Panc1 (cell line): ENCODE measurements at regions not wholly inside any gene's neighbourhood (a gene's known extent, or its start where the extent isn't known, plus 50 kb on each side); places are given as distances from the start of the nearest gene placed in this dataset.

Experiments
- ATAC-seq: fragments of 200-7000 bp; cut with Tn5 transposase; 2 replicates; pipeline ENCODE4 v1.9.1; 2020; ENCODE audit warnings: mild to moderate bottlenecking, moderate library complexity
- BruUV-seq: library from RNA; stranded (reverse); fragments of 400-500 nt; replicated peaks from 2 replicates; lab custom pipeline; 2021; lab: Mats Ljungman, UMichigan
- CTCF ChIA-PET: fragments of 300-600 bp; sonication (Branson Sonifier 250); formaldehyde crosslinking; loops from one replicate; lab custom pipeline; 2022; ENCODE audit warnings: antibody characterized with exemption; lab: Charles Lee
- POLR2A ChIA-PET: fragments of 300-600 bp; sonication (Branson Sonifier 250); formaldehyde crosslinking; loops from one replicate; lab custom pipeline; 2022; ENCODE audit warnings: antibody characterized with exemption; lab: Charles Lee
- DNase-seq: peaks from one replicate; pipeline ENCODE4 v3.0.0-alpha.2; 2010; ENCODE audit warnings: low read depth, low spot score
- H3K27ac ChIP-seq: 2 replicates; pipeline ENCODE4 v1.5.1; 2011; ENCODE audit warnings: mild to moderate bottlenecking, low read length, inconsistent platforms
- H3K27me3 ChIP-seq: fragments of 200-500 bp; sonication (Bioruptor generic); 2 replicates; pipeline ENCODE4 v1.6.0; 2014; ENCODE audit warnings: low read length, inconsistent platforms; ENCODE audit not compliant: control insufficient read depth, insufficient read depth
- H3K36me3 ChIP-seq: fragments of 200-500 bp; sonication (Bioruptor generic); 2 replicates; pipeline ENCODE4 v1.5.1; 2014; ENCODE audit warnings: inconsistent platforms, mild to moderate bottlenecking, low read length, moderate library complexity; ENCODE audit not compliant: control insufficient read depth, insufficient read depth
- H3K4me1 ChIP-seq: 2 replicates; pipeline ENCODE4 v1.5.1; 2011; ENCODE audit warnings: inconsistent platforms, mild to moderate bottlenecking, low read length, moderate library complexity; ENCODE audit not compliant: control insufficient read depth, insufficient read depth
- H3K4me3 ChIP-seq, 2 experiments: 2 replicates each; pipeline ENCODE4 v1.5.1; 2011 to 2012; ENCODE audit warnings: low read depth in 2 of 2, low read length in 2 of 2, mild to moderate bottlenecking in 2 of 2, inconsistent platforms in 1 of 2, moderate library complexity in 1 of 2
- H3K9me3 ChIP-seq: fragments of 200-500 bp; sonication (Bioruptor generic); 2 replicates; pipeline ENCODE4 v1.5.1; 2014; ENCODE audit warnings: low read depth, mild to moderate bottlenecking, inconsistent platforms, low read length, moderate library complexity; ENCODE audit not compliant: control insufficient read depth, insufficient read depth
- CTCF ChIP-seq: fragments of 450-650 bp; IDR thresholded peaks from 2 replicates; pipeline ENCODE4 v1.5.1; 2017; ENCODE audit warnings: mild to moderate bottlenecking
- POLR2AphosphoS5 ChIP-seq: IDR thresholded peaks from 2 replicates; pipeline ENCODE4 v1.6.1; 2012; ENCODE audit warnings: mild to moderate bottlenecking, low read depth, low read length, moderate library complexity
- SIN3A ChIP-seq: IDR thresholded peaks from 2 replicates; pipeline ENCODE4 v1.6.1; 2012; ENCODE audit warnings: low read depth, mild to moderate bottlenecking, low read length, moderate library complexity, borderline replicate concordance; ENCODE audit not compliant: insufficient read depth
- TCF7L2 ChIP-seq: IDR thresholded peaks from 2 replicates; pipeline ENCODE4 v1.6.1; 2011; ENCODE audit warnings: mild to moderate bottlenecking, low read depth, low read length, inconsistent platforms
- in situ Hi-C: cut with HindIII; loops from 2 replicates; pipeline ENCODE4 v1.10.0; 2016; ENCODE audit warnings: low sequenced_read_pairs, low pct_unique_long_range_greater_than_20kb
- intact Hi-C: fragments of 100-400 bp; cut with micrococcal nuclease; formaldehyde crosslinking; loops from one replicate; pipeline ENCODE4 v1.10.0; 2022; ENCODE audit not compliant: unreplicated experiment

- Histone ChIP-seq H3K4me1 (no peaks in the 10 kb centered on the region), H3K9me3 (no peaks in the 10 kb centered on the region), H3K27me3 (no peaks in the 10 kb centered on the region), H3K4me3 (no peak overlapping the region), H3K27ac (no peak overlapping the region), H3K36me3 (no peaks in the 10 kb centered on the region)
- in situ Hi-C loops (no loop called here), intact Hi-C loops (no loop called here)
- POLR2A ChIA-PET: no interaction called here
- DNase-seq (no peak), ATAC-seq (no peak)
- TF ChIP-seq POLR2AphosphoS5 (no peak), TCF7L2 (no peak)
- no TSS peak for BruUV-seq
- CTCF ChIA-PET: no interaction called here
Measured at GRCh38 chr5:64069486-64069885, 96.2 kb upstream of the RNF180 start.

- POLR2A ChIA-PET: no interaction called here
Measured at GRCh38 chr5:64050296-64050695, 88.1 kb upstream of the HTR1A start.

DNA sequence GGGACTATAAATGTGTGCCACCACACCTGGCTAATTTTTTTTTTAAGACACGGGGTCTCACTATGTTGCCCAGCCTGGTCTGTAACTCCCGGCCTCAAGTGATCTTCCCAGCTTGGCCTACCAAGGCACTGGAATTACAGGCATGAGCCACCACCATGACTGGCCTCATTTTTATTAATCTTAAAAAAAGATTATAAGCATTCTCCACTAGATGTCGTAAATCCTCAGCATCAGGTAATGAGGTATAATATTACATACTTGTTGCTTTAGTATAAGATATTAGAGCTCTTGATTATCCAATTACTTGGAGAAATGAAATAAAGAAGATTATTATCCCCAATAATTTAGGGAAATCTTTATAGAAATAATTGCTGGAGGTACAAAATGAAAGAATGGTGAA is 78.2 kb upstream of the HTR1A start:
- in situ Hi-C loops: no loop called here
- BruUV-seq: no TSS peak

More at GRCh38 chr5:64050296-64050695, 88.1 kb upstream of the HTR1A start:
- no TSS peak for BruUV-seq
- intact Hi-C loops (no loop called here), in situ Hi-C loops (no loop called here)
- no peaks in the 10 kb centered on the region for H3K9me3 ChIP-seq
- H3K27me3 ChIP-seq: no peaks in the 10 kb centered on the region
- DNase-seq (no peak), ATAC-seq (no peak)
- CTCF ChIA-PET: no interaction called here
- no peak for TF ChIP-seq TCF7L2
- TF ChIP-seq CTCF: no peak
- H3K4me3 ChIP-seq: no peak overlapping the region
- H3K4me1 ChIP-seq: no peaks in the 10 kb centered on the region
- no peak overlapping the region for H3K27ac ChIP-seq
- no peaks in the 10 kb centered on the region for H3K36me3 ChIP-seq

More for the DNA sequence above, 78.2 kb upstream of the HTR1A start:
- H3K27ac ChIP-seq: no peak overlapping the region
- no peaks in the 10 kb centered on the region; the same call in 1 of the 2 replicates for H3K9me3 ChIP-seq
- ChIA-PET POLR2A (no interaction called here), CTCF (no interaction called here)
- TF ChIP-seq POLR2AphosphoS5: no peak
- no peak for TF ChIP-seq SIN3A
- peak; percentile 17; the same call in 1 of the 2 replicates for TF ChIP-seq CTCF
- no peaks in the 10 kb centered on the region for H3K27me3 ChIP-seq
- H3K4me3 ChIP-seq: no peak overlapping the region
- H3K36me3 ChIP-seq: no peaks in the 10 kb centered on the region
- no peaks in the 10 kb centered on the region for H3K4me1 ChIP-seq
- no peak for ATAC-seq
- no peak for DNase-seq
- intact Hi-C loops: no loop called here
